NB4 (cell line): ENCODE measurements at regions not wholly inside any gene's neighbourhood (a gene's known extent, or its start where the extent isn't known, plus 50 kb on each side); places are given as distances from the start of the nearest gene placed in this dataset.

ENCODE experiments used
- CTCF ChIP-seq: IDR thresholded peaks from one replicate; pipeline ENCODE4 v1.5.1; 2012; ENCODE audit warnings: low read depth, low read length
- POLR2A ChIP-seq: IDR thresholded peaks from 2 replicates; pipeline ENCODE4 v1.6.1; 2011; ENCODE audit warnings: mild to moderate bottlenecking; ENCODE audit not compliant: insufficient read length; ENCODE audit errors: extremely low read depth

GRCh38 chr11:90606721-90607120, 383.9 kb upstream of the CHORDC1 start:
- TF ChIP-seq CTCF (no peak), POLR2A (no peak)
